ENCODE measurements at regions not wholly inside any gene's neighbourhood (a gene's known extent, or its start where the extent isn't known, plus 50 kb on each side); places are given as distances from the start of the nearest gene placed in this dataset.

DNA sequence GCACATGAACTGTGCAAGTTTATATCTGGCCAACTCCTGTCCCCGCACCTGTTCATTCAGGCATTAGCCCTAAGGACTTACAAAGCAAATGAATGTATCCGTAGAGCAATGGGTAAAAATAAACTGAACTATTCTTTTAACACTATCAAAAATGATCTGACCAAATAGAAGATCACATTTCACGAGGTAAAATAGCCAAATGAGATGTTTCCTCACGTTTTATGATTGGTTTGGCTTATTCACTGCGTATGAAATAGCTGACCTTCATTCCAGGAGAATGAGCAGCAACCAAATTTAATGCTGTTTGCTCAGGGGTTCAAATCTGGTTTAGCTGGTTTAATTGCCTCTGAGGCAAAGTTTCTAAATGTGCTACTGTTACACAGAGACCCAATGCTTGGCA is 216.0 kb upstream of the EEA1 start:
- H3K9me3 ChIP-seq = no peaks in the 10 kb centered on the region
- intact Hi-C loops (cut with micrococcal nuclease; ENCODE audit: unreplicated experiment) = no loop called here
- H3K4me3 Mint-ChIP-seq (ENCODE audit: unreplicated experiment) = no peak overlapping the region
- H3K36me3 Mint-ChIP-seq (ENCODE audit: insufficient read depth, unreplicated experiment) = no peaks in the 10 kb centered on the region
- no peaks in the 10 kb centered on the region; the same call in 1 of the 2 replicates for H3K36me3 ChIP-seq (ENCODE audit: control insufficient read depth, insufficient read depth, low read length)
- H3K9me3 Mint-ChIP-seq (ENCODE audit: unreplicated experiment) = peaks cover 9% of the 10 kb centered on the region
- H3K4me1 Mint-ChIP-seq (ENCODE audit: low read depth, unreplicated experiment) = peaks cover 23% of the 10 kb centered on the region
- ChIA-PET CTCF (no interaction called here), POLR2A (no interaction called here)
- peaks cover 29% of the 10 kb centered on the region for H3K4me1 ChIP-seq
- no peak for DNase-seq
- BruUV-seq (replicated peaks) = no TSS peak
- TF ChIP-seq, protein P1, sequence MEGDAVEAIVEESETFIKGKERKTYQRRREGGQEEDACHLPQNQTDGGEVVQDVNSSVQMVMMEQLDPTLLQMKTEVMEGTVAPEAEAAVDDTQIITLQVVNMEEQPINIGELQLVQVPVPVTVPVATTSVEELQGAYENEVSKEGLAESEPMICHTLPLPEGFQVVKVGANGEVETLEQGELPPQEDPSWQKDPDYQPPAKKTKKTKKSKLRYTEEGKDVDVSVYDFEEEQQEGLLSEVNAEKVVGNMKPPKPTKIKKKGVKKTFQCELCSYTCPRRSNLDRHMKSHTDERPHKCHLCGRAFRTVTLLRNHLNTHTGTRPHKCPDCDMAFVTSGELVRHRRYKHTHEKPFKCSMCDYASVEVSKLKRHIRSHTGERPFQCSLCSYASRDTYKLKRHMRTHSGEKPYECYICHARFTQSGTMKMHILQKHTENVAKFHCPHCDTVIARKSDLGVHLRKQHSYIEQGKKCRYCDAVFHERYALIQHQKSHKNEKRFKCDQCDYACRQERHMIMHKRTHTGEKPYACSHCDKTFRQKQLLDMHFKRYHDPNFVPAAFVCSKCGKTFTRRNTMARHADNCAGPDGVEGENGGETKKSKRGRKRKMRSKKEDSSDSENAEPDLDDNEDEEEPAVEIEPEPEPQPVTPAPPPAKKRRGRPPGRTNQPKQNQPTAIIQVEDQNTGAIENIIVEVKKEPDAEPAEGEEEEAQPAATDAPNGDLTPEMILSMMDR (IDR thresholded peaks at IDR 0.05; ENCODE audit: insufficient read depth in 1 of 2, low read depth in 1 of 2, low read length in 1 of 2, severe bottlenecking in 1 of 2, unreplicated experiment in 1 of 2) = no peak
- no peak overlapping the region for H3K4me3 ChIP-seq (ENCODE audit: low read depth, low read length)
- no peaks in the 10 kb centered on the region for H3K27me3 Mint-ChIP-seq (ENCODE audit: insufficient read depth, unreplicated experiment)
- H3K27me3 ChIP-seq (replicated peaks; ENCODE audit: control insufficient read depth, insufficient read depth, low read length) = no peaks in the 10 kb centered on the region
- H3K27ac Mint-ChIP-seq (ENCODE audit: unreplicated experiment) = no peak overlapping the region

DNA sequence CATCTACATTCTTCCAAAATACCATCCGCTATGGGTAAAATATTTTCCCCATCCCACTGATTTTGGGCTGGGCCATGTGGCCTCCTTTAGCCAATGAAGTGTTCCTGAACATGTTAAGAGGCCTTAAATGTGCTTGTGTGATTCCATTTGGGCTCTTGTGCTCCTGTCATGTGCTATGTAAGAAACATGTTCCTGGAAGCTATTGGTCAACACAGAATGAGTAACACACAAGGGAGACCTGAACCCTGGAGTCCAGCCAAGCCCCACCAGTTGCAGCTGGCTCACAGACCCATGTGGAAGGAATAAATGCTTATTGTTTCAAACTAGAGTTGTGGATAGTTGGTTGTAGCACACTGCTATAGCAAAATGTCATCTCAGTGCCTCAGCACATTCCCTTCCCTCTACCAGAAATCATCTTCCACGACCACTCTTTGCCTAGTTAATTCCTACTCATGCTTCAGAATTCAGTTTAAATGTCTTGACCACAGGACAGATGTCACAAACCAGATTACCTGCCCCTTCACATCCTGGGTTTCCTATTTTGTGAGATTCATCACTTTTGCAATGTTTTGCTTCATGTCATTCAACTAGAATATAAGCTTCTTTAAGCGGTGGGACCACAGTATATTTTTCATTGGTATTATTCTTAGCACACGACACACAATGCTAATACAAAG is 217.3 kb upstream of the EEA1 start:
- H3K4me3 ChIP-seq (ENCODE audit: low read depth, low read length) = no peak overlapping the region
- DNase-seq = no peak
- no peaks in the 10 kb centered on the region for H3K36me3 Mint-ChIP-seq (ENCODE audit: insufficient read depth, unreplicated experiment)
- CTCF ChIA-PET = no interaction called here
- no peak overlapping the region for H3K4me3 Mint-ChIP-seq (ENCODE audit: unreplicated experiment)
- no peaks in the 10 kb centered on the region for H3K36me3 ChIP-seq (ENCODE audit: control insufficient read depth, insufficient read depth, low read length)
- TF ChIP-seq, protein P1 (IDR thresholded peaks at IDR 0.05; ENCODE audit: insufficient read depth in 1 of 2, low read depth in 1 of 2, low read length in 1 of 2, severe bottlenecking in 1 of 2, unreplicated experiment in 1 of 2) = no peak
- intact Hi-C loops (cut with micrococcal nuclease; ENCODE audit: unreplicated experiment) = no loop called here
- peaks cover 30% of the 10 kb centered on the region for H3K4me1 Mint-ChIP-seq (ENCODE audit: low read depth, unreplicated experiment)
- no peaks in the 10 kb centered on the region for H3K27me3 ChIP-seq (replicated peaks; ENCODE audit: control insufficient read depth, insufficient read depth, low read length)
- no peaks in the 10 kb centered on the region for H3K27me3 Mint-ChIP-seq (ENCODE audit: insufficient read depth, unreplicated experiment)
- H3K9me3 Mint-ChIP-seq (ENCODE audit: unreplicated experiment) = peaks cover 9% of the 10 kb centered on the region
- H3K4me1 ChIP-seq = peaks cover 41% of the 10 kb centered on the region
- H3K9me3 ChIP-seq = no peaks in the 10 kb centered on the region
- BruUV-seq (replicated peaks) = no TSS peak
- POLR2A ChIA-PET = no interaction called here
- peak overlapping the region; percentile 2 for H3K27ac Mint-ChIP-seq (ENCODE audit: unreplicated experiment)

DNA sequence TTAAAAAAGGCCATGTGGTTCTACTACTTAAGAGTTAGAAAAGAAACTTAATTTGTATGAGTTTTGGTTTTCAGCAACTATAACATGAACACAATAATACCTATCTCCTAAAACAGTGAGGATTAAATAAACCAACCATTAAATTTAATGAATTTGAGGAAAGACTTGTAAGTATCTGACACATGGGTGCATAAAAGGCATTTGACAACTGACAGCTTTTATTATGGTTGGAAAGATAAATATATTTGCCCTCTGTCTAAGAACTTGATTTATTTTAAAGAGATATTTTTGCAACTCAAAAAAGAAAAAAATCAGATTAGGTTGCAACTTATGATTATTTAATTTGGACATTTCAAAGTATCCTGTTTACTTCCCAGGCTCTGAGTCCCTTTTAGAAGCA is 217.9 kb upstream of the EEA1 start:
- Histone ChIP-seq H3K4me3 (ENCODE audit: low read depth, low read length) (no peak overlapping the region), H3K36me3 (ENCODE audit: control insufficient read depth, insufficient read depth, low read length) (no peaks in the 10 kb centered on the region), H3K27me3 (replicated peaks; ENCODE audit: control insufficient read depth, insufficient read depth, low read length) (no peaks in the 10 kb centered on the region), H3K9me3 (no peaks in the 10 kb centered on the region), H3K4me1 (peaks cover 45% of the 10 kb centered on the region)
- POLR2A ChIA-PET = no interaction called here
- peaks cover 6% of the 10 kb centered on the region for H3K9me3 Mint-ChIP-seq (ENCODE audit: unreplicated experiment)
- H3K36me3 Mint-ChIP-seq (ENCODE audit: insufficient read depth, unreplicated experiment) = no peaks in the 10 kb centered on the region
- H3K4me1 Mint-ChIP-seq (ENCODE audit: low read depth, unreplicated experiment) = peaks cover 35% of the 10 kb centered on the region
- no TSS peak for BruUV-seq (replicated peaks)
- H3K27me3 Mint-ChIP-seq (ENCODE audit: insufficient read depth, unreplicated experiment) = no peaks in the 10 kb centered on the region
- TF ChIP-seq, protein P1 (IDR thresholded peaks at IDR 0.05; ENCODE audit: insufficient read depth in 1 of 2, low read depth in 1 of 2, low read length in 1 of 2, severe bottlenecking in 1 of 2, unreplicated experiment in 1 of 2) = no peak
- no peak overlapping the region for H3K4me3 Mint-ChIP-seq (ENCODE audit: unreplicated experiment)
- intact Hi-C loops (cut with micrococcal nuclease; ENCODE audit: unreplicated experiment) = no loop called here
- peak overlapping the region; percentile 2 for H3K27ac Mint-ChIP-seq (ENCODE audit: unreplicated experiment)
- CTCF ChIA-PET = no interaction called here
- DNase-seq = no peak

Data from Caco-2 (cell line).